DOHH2 (cell line): ENCODE measurements at regions not wholly inside any gene's neighbourhood (a gene's known extent, or its start where the extent isn't known, plus 50 kb on each side); places are given as distances from the start of the nearest gene placed in this dataset.

Experiments
- EZH2phosphoT487 ChIP-seq: fragments of 200-600 bp; sonication (generic); IDR thresholded peaks from 2 replicates; pipeline ENCODE4 v1.6.1; 2017; ENCODE audit warnings: borderline replicate concordance, mild to moderate bottlenecking, antibody characterized with exemption, low read length, moderate library complexity, mixed read lengths
- TF ChIP-seq, protein P1 (sequence below): fragments of 200-600 bp; sonication (generic); IDR thresholded peaks from one replicate; pipeline ENCODE4 v1.5.1; 2014; ENCODE audit warnings: antibody characterized with exemption, mild to moderate bottlenecking, low read depth, low read length; ENCODE audit not compliant: poor library complexity, severe bottlenecking

DNA sequence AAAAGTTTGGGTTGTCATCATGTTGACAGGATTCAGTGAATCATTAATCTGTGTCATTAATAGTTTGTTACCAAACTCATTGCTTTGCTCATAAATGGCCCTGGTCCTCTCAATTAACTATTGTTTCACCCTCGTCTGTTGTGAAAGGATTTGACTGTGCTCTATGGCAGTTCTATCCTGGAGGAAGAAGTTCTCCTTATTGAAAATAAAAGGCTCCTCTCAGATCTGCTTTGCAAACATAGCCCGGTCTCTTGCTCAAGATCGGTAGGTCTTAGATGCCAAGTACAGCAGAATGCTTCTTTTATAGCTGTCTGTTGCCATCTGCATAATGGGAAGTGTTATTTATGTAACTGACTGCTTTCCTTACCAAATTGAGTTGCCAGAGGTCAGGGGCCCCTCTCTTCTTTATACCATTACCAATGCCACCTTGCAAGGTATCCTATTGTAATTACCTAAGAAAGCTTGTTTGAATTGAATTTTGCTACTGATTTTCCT, 146.5 kb downstream of the EBLN2 start:
- TF ChIP-seq EZH2phosphoT487 = no peak
- TF ChIP-seq, protein P1, sequence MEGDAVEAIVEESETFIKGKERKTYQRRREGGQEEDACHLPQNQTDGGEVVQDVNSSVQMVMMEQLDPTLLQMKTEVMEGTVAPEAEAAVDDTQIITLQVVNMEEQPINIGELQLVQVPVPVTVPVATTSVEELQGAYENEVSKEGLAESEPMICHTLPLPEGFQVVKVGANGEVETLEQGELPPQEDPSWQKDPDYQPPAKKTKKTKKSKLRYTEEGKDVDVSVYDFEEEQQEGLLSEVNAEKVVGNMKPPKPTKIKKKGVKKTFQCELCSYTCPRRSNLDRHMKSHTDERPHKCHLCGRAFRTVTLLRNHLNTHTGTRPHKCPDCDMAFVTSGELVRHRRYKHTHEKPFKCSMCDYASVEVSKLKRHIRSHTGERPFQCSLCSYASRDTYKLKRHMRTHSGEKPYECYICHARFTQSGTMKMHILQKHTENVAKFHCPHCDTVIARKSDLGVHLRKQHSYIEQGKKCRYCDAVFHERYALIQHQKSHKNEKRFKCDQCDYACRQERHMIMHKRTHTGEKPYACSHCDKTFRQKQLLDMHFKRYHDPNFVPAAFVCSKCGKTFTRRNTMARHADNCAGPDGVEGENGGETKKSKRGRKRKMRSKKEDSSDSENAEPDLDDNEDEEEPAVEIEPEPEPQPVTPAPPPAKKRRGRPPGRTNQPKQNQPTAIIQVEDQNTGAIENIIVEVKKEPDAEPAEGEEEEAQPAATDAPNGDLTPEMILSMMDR = no peak
